HS-27A (cell line): ENCODE measurements at regions not wholly inside any gene's neighbourhood (a gene's known extent, or its start where the extent isn't known, plus 50 kb on each side); places are given as distances from the start of the nearest gene placed in this dataset.
"Not testable (repeated sequence)": the region's sequence is repeated elsewhere in the genome, so short reads cannot be mapped to it uniquely, and the experiment has no call there.

Experiments
- DNase-seq: peaks from one replicate; pipeline ENCODE4 v3.0.0-alpha.2; 2012; ENCODE audit warnings: low read depth, missing footprints

- no peak for DNase-seq
Measured at GRCh38 chr5:158606233-158606632, 493.5 kb downstream of the EBF1 start.

GRCh38 chr5:158602981-158603380, 496.7 kb downstream of the EBF1 start:
- DNase-seq, result no peak

DNA sequence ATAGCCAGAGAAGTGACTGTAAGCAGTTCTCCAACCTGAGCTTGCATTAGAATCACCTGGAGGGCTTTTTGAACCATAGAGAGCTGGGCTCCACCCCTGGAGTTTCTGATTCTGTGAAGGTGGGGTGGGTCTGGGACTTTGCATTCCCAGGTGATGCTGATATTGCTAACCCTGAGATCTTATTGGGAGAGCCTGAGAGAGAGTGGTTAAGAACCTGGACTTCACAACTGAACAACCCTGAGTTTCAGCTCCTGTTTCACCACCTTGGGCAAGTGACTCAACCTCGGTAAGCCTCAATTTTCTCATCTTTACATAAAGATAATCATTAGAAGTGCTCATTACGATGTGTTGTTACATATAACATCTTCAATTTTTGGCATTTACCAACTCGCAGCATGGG, 498.6 kb downstream of the EBF1 start:
- DNase-seq, result no peak

- DNase-seq, result no peak
Measured at GRCh38 chr5:158600679-158601078, 499.0 kb downstream of the EBF1 start.

GRCh38 chr5:158599157-158599556, 500.6 kb downstream of the EBF1 start:
- DNase-seq, result no peak

DNA sequence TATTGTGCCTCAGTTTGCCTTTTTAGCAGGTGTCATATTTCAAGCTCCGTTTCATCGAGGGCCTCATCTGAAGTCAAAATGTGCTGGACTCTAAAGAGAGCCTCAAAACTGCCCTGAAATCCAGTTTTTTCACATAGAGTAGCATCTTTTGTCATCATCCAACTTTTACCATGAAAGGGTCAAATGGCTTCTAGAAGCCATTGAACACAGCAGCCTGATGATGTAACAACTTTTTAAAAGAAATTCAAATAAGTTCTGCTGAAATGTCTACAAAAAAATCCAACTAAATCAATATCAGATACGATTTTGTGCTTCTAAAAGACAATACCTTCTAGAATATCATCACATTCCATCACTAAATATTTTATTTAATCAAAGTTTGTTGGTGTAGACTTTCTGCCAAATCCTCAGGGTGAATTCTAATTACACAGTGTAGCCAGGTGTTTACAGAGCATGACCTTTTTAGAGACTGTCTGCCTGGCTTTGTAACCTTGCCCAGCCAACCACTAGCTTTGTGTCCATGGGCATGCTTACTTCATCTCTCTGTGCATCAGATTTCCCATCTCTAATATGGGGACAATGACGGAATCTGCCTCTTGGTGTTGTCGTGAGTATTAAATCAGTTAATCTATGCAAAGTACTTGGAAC, 505.0 kb downstream of the EBF1 start:
- DNase-seq, result no peak

DNA sequence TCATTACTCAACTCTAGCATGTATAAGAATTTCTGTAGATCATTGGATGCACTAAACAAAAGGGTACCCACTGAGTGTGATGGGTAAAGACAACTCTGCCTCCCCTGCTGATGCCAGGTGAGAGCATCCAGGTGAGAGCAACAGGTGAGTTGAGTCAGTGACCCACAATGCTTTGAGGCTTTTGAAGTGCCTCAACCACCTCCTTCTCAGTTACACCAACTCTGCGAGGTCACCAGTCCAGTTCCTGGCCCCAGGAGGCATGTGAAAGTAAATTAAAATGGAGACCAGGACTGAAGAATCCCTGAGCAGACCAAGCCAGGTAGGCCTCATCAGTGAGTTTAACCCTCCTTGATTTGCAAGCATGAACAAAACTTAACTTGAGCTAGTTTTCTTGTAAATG, 505.8 kb downstream of the EBF1 start:
- DNase-seq, result no peak

- DNase-seq, result no peak
Measured at GRCh38 chr5:158591301-158591863, 508.3 kb downstream of the EBF1 start.

DNA sequence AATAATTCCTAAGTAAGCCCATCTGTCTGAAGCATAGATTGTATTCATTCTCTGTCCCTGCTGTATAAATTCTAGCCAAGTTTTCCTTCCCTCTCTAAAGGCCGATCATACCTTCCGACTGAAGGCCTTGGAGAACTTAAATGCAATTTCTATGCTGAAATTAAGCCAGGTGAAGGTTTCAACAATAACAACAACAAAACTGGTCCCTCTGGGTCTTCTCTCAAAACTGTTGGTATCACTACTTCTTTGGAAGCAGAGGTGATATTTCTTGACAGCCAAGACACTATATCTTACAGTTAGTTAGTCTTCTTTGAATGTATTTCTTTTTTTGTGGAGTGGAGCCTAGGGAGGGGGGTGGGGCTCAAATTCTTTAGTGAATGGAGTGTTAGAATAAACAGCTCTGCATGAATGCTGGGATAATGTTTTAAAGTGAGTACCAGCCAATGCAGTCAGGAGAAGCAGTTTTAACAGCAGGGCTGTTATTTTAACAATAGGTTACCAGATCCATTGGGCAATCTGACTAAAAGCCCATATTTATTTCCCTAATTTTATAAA, 508.9 kb downstream of the EBF1 start:
- DNase-seq, result no peak

- DNase-seq, result no peak
Measured at GRCh38 chr5:158589939-158590338, 509.8 kb downstream of the EBF1 start.

- DNase-seq, result no peak
Measured at GRCh38 chr5:158588617-158589016, 511.1 kb downstream of the EBF1 start.

- no peak for DNase-seq
Measured at GRCh38 chr5:158586054-158586453, 513.7 kb downstream of the EBF1 start.

GRCh38 chr5:158582669-158583068, 517.0 kb downstream of the EBF1 start:
- not testable (repeated sequence) for DNase-seq

GRCh38 chr5:158573829-158574228, 525.9 kb downstream of the EBF1 start:
- no peak for DNase-seq

DNA sequence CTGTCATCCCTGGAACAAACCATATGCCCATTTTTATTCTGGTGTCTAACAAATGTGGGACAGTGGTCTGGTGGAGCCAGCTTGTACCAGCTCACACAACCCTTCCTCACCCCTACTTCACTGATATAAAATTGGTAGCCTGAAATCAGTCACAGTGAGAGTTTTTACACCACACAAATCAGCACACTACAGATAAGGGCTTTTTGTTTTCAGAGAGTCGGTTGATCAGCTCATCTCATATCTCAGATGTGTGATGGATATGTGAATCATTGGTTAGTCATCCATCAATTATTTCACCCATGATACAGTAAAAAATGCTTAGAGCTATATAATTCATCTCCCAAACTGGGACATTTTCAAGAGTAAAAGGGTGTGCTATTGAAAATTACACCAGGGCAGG, 529.2 kb downstream of the EBF1 start:
- DNase-seq, result peak; percentile 8

GRCh38 chr5:158569534-158569933, 530.2 kb downstream of the EBF1 start:
- DNase-seq, result no peak

- no peak for DNase-seq
Measured at GRCh38 chr5:158565017-158565789, 534.5 kb downstream of the EBF1 start.

GRCh38 chr5:158563760-158564390, 535.8 kb downstream of the EBF1 start:
- DNase-seq, result no peak

- DNase-seq, result no peak
Measured at GRCh38 chr5:158561562-158562190, 538.0 kb downstream of the EBF1 start.

GRCh38 chr5:158560170-158560569, 539.5 kb downstream of the EBF1 start:
- DNase-seq, result peak; percentile 5

GRCh38 chr5:158559643-158560042, 540.1 kb downstream of the EBF1 start:
- DNase-seq, result no peak

GRCh38 chr5:158559066-158559465, 540.6 kb downstream of the EBF1 start:
- DNase-seq, result no peak
